SIG-M5 treated with dmso at 0.1 percent for 504 hours (cell line): ENCODE measurements at regions not wholly inside any gene's neighbourhood (a gene's known extent, or its start where the extent isn't known, plus 50 kb on each side); places are given as distances from the start of the nearest gene placed in this dataset.
"Not testable (repeated sequence)": the region's sequence is repeated elsewhere in the genome, so short reads cannot be mapped to it uniquely, and the experiment has no call there.

Experiments
- DNase-seq: peaks from one replicate; lab custom pipeline; 2025; ENCODE audit not compliant: unreplicated experiment; lab: John Stamatoyannopoulos, UW

DNA sequence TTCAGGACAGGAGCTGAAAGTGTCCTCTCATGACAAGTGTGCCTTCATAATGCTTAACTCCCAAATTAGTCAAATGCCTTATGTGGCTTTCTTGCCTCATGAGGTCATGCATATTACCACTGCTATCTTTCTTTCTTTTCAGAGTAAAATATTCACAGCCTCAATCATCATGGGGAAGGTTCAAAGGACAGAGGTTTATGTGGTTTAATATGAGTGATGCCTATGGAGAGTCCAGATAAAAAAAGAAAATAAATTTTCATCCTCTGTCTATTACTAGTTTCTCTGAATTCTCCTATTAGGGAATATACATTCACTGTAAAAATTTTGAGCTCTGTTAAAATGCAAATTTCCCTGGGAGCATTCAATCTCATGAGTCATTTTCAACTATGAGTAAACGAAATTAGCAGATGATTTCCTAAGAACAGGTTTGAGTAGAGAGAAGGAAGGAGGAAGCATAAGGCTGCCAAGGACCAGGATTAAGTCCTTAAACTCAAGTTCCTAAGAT lies 396.9 kb upstream of the ADGRB3 start:
- DNase-seq = peak; percentile 2

DNA sequence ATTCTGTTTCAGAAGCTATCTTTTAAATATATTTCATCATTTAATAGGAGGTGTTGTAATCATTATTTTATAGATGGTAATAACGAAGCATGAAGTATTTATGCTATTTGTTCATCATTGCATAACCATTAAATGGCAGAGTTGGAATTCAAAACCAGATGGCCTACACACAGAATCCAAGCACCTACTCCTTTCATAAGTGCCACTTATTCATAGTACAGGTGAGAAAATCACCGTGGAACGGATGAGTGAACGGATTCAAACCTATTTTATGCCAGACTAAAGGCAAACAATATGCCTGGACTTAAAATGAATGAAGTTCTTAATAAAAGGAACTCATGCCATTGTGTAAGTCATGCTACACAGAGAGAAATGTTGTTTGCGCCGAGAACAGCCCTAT lies 397.9 kb upstream of the ADGRB3 start:
- DNase-seq = no peak

DNA sequence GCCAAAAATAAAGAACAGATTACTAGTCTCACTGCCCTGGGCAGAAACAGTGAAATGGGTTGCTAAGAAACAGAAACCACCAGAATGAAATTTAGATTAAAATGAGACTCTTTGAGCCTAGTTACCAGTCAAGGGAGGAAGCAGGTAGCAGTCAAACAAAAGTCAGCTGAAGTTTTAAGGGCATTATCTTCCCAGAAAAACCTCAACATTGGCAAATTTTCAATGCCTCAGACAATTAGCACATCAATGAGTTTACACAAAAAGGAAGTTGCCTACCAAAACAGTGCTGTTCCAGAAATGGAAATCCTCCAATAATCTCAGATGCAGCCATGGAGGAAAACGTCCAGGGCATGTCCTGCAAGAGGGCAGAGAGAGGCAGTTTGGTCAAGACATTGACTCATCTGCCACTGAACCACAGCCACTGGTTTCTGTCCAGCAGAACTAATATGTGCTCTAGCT lies 399.7 kb upstream of the ADGRB3 start:
- DNase-seq = no peak

DNA sequence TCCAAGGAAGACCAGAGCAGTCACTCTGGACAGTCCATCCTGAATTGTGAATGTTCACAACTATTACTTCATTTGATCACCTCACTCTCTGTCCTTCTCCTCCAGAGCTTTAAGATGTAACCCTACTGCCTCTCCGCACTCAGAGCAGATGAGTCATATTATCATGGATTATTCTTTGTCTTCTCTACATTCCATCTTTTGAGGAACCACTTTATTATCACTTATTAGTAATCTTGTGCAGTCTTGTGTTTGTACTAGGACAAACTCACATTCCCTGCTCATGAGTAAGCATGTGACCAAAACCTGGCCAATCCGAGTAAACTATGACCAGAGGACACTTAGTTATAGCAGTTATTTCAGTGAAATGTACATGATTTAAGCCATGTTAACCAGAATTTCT lies 401.5 kb upstream of the ADGRB3 start:
- no peak for DNase-seq

DNA sequence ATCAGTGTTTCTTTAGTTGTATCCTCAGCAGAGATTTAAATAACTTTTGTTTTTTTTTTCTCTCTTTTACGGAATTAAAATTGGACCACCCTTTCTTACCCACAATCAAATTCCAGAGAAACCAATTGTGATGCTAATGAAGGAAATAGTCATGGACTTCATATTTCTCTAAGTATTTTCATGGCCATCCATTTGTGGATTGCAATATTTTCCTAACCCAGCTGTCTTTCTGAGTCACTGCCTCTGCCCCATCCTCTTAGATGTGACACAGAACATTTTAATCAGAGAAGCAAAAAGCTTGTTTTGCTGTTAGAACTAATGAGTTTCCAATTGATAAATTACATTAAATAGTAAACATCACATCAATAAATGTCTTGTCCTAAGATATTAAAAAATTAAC lies 405.5 kb upstream of the ADGRB3 start:
- DNase-seq = no peak

DNA sequence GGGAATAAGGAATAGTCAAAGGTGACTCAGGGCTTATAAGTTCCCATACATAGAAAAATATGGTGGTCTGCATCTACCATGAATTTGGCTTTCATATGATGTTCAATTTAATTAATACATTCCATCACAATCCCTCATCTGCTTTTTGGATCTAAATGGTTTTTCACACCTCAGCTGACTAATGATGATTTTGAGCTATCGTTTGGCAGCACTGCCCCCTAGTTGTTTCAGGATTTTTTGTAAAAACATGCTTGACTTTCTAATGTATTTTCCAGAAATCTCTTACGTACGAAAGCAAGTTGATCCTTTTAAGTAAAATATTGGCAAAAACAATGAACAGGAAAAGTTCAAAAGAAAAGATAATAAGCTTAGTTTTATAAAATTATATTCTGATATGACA lies 408.6 kb upstream of the ADGRB3 start:
- peak; percentile 0 for DNase-seq

DNA sequence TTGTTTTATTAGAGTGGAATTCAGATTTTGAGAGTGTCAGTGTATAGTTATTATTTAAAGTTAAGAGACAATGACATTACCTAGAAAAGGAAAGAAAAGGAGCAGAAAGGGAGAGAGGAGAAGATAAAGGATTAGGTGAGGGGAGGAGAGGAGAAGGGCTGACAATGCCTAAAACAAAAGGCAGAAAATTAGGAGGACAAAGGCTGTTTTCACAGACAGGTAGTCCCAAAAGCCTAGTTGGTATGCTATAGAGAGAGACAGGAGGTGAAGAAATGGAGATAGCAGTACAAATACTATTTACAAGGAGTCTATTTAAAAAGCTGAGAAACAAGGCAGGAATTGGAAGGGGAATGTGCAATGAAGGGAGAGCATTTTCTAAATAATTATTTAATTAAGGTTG lies 409.4 kb upstream of the ADGRB3 start:
- DNase-seq = no peak

DNA sequence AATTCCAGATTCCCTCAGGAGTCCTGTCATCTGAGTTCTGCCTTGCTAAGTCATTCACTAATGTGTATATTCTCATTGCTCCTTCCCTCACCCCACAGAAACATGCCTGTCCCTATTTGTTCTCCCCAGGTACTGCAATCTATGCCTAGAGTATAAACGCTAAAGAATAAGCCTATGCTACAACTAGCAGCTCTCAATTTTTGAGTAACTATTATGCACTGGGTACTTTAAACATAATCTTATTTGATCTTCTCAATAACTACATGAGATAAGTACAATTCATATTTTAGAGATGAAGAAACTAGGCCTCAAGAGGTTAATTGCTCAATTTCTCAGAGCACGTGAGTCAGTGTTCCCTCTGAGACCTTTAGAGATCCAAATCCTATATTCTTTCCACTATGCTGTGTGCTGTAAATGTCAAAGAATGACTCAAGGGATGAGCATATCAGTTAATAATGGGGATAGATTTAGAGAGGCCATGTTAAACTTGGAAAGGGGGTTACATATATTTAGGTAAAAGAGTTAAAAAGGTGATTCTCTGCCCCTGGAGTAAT lies 423.8 kb upstream of the ADGRB3 start:
- no peak for DNase-seq

DNA sequence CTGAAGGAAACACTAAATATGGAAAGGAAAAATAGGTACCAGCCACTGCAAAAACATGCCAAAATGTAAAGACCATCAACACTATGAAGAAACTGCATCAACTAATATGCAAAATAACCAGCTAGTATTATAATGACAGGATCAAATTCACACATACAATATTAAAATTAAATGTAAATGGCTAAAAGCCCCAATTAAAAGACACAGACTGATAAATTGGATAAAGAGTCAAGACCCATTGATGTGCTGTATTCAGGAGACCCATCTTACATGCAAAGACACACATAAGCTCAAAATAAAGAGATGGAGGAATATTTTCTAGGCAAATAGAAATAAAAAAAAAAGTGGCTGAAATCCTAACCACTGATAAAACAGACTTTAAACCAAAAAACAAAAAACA lies 427.5 kb upstream of the ADGRB3 start:
- DNase-seq = not testable (repeated sequence)

DNA sequence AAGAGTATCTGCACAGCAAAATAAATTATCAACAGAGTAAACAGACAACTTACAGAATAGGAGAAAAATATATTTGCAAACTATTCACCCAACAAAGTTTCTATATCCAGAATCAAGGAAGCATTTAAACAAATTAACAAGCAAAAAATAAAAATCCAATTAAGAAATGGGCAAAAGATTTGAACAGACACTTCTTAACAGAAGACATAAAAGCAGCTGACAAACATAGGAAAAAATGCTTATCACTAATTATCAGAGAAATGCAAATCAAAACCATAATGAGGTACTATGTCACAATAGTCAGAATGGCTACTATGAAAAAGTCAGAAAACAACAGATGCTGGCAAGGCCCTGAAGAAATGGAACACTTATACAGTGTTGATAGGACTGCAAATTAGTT lies 434.2 kb upstream of the ADGRB3 start:
- no peak for DNase-seq

DNA sequence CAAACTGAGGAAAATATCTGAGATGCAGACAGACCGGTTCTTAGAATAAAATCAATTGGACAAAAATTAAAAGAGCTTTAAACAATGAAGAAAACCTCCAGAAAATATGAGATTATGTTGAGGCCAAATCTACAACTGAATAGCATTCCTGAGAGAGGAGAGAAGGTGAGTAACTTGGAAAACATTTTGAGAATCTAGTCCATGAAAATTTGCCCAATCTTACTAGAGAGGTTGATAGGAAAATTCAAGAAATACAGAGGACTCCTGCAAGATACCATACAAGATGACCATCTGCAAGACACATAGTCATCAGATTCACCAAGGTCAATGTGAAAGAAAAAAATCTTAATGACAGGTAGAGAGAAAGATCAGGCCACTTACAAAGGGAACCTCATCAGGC lies 437.7 kb upstream of the ADGRB3 start:
- no peak for DNase-seq

DNA sequence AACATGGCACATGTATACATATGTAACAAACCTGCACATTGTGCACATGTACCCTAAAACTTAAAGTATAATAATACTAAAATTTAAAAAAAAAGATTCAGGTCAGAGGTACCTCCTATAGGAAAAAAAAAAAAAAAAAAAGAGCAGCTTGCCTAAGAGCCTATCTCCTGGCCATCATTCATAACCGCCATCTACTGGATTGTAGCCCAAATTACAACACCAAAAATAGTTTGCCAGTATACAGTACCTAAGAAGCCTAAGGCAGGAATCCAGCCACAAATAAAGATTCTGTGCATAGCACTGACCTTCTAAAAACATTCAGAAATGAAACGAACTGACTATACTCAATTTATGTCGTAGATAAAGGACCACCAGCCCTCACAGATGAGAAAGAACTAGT lies 438.4 kb upstream of the ADGRB3 start:
- DNase-seq = peak; percentile 19

DNA sequence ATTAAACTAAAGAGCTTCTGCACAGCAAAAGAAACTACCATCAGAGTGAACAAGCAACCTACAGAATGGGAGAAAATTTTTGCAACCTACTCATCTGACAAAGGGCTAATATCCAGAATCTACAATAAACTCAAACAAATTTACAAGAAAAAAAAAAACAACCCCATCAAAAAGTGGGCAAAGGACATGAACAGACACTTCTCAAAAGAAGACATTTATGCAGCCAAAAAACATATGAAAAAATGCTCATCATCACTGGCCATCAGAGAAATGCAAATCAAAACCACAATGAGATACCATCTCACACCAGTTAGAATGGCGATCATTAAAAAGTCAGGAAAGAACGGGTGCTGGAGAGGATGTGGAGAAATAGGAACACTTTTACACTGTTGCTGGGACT lies 439.3 kb upstream of the ADGRB3 start:
- DNase-seq = not testable (repeated sequence)

DNA sequence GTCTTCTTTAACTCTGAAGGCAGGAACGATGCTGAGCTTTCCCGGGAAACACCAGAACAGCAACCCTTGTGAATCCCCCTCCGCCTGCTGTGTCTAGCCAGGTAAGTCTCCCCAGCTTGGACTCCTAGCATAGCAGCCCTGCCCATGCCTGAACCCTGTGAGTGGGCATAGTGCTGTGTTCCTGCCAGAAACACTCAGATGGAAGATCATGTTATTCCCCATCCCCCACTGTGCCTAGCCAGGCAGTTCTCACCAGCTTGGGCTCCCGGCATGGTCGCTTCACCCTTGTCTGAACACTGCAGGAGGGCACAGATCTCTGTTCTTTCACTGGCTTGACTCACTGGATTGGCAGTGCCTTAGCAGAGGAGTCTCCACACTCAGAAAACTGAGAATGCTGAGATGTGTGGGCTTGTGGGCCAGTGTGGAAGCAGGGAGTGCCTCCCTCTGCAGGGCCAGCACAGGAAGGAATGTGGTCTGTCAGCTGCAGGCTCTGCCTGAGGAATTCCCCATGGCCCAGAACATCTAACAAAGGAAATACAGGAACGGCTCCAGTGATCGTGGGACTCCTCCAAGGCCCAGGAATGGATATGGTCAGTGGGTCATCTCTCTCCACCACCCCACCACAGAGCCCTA lies 440.1 kb upstream of the ADGRB3 start:
- no peak for DNase-seq

DNA sequence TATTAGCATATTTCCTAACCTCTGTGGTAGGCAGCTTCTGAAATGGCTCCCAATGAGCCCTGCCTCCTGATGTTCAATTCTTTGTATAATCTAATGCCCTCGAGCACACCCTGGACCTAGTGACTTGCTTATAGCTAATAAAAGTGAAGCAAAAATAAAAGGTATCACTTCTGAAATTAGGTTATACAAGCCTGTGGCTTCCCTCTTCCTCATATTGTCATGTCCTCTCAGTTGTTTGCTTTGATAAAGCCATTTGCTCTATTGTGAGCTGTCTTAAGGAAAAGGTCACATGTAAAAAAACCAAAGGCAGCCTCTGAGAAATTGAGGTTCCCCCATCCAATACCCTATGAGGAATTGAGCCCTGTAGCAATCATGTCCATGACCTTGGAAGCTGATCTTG lies 442.1 kb upstream of the ADGRB3 start:
- no peak for DNase-seq

DNA sequence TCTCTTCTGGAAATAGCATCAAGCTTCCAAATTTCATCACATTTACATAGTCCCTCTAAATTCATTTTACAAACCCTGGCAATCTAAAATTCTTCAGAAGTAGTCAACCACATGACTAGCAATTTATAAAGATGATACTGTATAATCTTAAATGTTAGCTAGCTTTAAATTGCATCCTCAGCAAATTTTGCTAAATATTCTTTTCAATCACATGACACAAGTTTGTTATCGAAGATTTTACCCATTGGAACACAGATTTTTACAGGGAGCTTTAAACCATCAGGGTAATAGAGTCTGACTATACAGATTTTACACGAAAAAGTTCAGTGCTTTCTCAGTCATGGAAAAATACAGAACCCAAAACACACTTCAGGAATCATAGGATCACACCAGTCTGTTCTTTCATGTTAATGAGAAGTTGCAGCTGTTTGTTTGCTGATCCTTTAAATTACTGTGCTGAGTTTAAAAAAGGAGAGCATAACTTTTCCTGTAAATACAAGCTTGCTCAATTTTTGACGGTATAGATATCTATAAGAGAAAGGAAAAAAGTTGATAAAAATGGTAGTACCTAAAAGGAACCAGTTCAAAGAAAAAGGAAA lies 445.8 kb upstream of the ADGRB3 start:
- DNase-seq = no peak

DNA sequence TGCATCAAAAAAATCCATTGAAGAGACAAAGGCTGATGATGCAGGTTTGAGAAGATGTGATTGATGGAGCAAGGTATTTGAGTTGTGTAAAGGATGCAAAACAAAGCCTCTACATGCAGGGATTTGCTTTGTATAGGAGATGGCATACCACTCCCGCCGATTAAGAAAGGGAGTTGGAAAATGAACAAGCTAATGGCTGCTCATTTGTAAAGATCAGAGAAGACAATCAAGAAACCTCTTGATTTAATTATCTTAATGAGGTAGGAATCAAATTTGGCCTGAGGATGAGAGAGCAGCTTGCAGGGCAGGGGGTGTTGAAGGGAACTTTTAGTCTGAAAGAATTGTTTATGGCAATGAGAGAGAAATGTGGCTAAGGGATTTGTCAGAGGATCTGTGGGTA lies 448.2 kb upstream of the ADGRB3 start:
- DNase-seq = no peak

DNA sequence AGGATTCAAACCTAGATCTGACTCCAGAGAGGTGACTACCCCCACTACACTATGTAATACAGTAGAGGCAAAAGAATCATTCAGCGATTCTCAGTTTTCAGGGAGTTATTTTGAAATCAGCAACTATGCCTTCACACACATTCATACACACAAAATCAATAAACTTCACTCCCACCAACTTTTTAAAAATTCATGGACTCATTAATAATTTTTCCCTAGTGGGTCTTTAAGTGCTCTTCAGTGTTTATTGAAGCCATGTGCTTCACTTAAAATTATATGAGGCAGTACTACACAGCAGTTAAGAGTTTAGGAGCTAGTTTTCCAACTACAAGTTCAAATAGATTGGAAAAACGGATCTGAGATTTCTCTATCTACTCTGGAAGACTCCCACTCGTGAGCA lies 452.7 kb upstream of the ADGRB3 start:
- no peak for DNase-seq

DNA sequence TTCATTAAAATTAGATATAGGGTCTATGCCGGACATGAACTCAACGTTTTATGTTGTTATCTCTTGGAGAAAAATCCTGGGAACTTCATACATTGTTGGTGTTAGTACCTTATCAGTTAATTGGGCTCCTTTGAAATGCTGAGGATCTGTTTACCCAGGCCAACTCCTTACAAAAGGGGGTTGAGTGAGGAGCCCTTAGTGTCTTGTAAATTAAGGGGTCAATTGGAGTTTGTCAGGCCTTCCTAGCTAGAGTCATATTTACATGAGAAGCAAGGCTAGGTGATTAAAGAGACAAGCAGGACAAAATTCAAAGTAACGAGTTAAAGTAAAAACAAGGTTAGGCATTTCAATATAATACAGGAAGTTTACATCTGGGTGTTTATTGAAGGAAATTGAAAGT lies 454.1 kb upstream of the ADGRB3 start:
- not testable (repeated sequence) for DNase-seq

DNA sequence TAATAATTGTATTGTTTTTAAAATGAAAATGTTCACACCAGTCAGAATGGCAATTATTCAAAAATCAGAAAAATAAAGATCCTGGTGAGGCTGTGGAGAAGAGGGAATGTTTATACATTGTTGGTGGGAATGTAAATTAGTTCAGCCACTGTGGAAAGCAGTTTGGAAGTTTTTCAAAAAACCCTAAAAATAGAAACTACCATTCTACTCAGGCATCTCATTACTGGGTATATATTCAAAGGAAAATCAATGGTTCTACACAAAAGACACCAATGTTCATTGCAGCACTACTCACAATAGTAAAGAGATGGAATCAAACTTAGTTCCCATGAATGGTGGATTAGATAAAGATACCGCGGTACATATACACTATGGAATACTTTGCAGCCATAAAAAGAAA lies 461.5 kb upstream of the ADGRB3 start:
- DNase-seq = no peak

DNA sequence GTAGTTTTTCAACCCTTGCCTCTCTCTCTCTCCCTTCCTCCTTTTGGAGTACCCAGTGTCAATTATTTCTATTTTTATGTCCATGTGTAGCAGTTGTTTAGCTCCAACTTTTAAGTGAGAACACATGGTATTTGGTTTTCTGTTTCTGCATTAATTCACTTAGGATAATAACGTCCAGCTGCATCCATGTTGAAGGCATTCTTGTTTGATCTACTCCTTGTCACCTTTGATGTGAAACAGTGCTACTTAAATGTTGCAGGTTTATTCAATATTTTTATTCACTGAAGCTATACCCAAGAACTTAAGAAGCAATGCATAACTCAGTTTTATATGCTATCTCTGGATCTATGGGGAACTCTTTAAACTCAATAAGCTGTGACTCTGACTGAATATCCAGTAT lies 465.2 kb upstream of the ADGRB3 start:
- no peak for DNase-seq

DNA sequence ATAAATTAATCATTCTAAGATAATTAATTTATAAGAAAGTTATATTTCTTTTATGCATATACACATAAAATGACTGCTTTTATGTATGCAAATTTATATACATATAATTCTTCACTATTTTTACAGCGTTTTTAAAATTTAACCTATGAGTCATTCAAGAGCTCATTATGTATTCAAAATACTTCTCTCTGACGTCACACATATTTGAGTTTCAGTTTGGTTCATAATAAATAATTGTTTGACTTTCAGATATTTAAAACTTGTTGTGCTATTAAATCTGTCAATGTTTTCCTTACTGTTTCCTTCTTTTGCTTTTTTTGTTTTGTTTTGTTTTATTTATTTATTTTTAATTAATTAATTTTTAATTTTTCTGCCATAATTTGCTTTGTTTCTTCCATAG lies 467.5 kb upstream of the ADGRB3 start:
- DNase-seq = no peak

DNA sequence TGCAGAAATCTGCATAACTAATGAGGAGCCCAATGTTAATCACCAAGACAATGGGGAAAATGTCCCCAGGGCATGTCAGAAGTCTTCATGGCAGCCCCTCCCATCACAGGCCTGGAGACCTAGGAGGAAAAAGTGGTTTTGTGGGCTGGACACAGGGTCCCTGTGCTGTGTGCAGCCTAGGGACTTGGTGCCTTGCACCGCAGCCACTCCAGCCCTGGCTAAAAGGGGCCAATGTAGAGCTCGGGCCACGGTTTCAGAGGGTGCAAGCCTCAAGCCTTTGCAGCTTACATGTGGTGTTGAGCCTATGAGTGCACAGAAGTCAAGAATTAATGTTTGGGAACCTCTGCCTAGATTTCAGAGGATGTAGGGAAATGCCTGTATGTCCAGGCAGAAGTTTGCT lies 474.3 kb upstream of the ADGRB3 start:
- not testable (repeated sequence) for DNase-seq
